Fibroblast of peridontal ligament (primary cell): ENCODE measurements at regions not wholly inside any gene's neighbourhood (a gene's known extent, or its start where the extent isn't known, plus 50 kb on each side); places are given as distances from the start of the nearest gene placed in this dataset.
A peak's percentile ranks its signal among the peaks of the same experiment; 100 is the strongest.

Experiments
- DNase-seq: peaks from one replicate; pipeline ENCODE4 v3.0.0-alpha.2; 2010; ENCODE audit errors: extremely low read depth

DNA sequence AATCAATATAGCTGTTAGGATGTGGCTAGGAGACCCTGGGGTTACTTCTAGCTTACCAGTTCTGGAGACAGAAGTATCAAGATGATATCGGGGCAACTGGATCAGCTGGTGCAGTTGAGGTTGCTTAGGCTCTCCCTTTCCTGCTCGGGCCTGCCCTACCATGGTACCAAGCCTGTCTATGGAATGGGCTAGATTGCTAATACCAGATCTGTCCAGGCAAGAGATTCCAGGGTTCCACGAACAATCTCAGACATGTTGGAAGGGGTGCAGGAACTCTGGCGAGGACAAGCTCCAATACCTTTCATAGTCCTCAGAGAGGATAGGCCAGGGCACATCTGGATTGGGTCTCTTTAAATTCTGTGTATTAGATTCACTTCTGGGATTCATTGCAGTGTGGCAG is 53.8 kb downstream of the ADM start:
- no peak for DNase-seq

DNA sequence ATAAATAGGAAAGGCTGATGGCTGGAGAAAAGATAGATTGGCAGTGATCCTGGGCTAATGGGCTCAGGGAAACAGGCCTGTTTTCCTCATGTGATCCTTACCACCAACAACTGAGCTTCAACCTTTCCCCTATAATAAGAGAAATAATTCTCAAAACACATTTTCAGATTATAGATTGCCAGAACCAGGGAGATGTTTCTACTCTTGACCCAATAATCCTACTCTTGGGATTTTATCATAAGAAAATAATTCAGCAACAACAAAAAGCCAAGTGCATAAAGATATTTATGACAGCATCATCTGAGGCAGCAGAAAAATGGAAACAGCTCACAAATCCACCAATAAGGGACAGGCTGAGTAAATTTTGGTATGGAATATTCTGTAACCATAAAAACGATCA is 54.3 kb downstream of the ADM start:
- no peak for DNase-seq

DNA sequence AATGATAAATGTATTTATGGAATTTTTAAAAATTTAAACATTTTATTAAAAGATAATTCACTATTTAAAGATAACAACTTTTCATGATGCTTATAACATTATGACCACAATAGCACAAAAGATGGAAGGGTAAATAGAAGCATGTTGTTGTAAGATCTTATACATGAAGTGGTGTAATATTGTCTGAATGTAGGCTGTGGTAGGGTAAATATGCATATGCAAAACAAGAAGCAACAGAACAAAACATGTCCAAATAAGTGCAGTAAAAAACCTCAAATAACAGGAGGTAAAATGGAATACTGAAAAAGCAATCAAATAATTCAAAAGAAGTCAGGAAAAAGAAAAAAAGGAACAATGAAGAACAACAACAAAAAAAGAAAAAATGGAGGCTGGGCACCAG is 56.0 kb downstream of the ADM start:
- DNase-seq, result no peak

DNA sequence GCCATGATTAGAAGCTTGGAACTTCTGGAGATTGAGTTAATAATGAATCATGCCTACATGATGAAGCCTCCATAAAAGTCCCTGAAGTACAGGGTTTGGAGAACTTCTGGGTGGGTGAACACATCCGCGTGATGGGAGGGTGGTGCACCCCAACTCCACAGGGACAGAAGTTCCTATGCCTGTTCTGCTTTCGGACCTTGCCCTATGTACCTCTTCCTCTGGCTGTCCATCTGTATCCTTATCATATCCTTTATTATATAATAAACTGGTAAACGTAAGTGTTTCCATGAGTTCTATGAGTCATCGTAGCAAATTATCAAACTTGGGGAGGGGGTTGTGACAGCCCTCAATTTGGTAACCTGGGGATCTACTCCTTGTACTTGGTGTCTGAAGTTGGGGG is 60.2 kb downstream of the ADM start:
- no peak for DNase-seq

DNA sequence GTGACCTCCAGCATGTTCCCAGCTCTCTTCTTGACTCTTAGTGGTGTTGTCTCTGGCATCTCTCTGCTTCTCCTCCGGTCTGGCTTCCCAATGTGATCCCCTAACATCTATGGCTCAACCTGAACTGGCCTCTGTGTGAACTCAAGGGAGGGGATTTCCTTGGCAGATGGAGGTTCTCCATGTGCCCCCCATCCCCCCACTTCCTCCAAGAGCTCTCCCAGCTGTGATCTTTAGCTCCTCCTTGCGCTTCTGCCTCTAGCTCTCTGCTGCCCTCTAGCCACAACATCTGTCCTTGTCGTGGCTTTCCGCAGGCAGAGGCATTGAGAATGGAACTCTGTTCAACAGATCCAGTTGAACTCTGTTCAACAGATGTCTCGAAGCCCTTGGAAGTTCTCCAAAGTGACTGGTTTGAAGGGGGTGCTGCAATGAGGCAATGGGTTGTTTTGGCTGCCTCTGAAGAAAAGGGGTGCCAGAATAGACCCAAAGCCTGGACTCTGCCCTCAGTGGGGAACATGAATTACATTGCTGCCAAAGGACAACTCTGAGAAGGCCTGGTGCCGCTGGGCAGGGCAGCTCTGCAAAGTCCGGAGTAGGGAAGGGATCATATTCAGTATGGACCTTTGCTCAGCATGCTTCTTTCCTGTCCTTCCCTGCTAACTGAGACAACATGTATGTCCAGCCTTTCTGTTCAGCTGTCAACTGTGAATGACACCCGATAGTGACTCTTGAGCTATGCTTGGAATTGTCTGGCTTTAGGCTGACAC is 61.9 kb downstream of the ADM start:
- DNase-seq, result peak; percentile 92

DNA sequence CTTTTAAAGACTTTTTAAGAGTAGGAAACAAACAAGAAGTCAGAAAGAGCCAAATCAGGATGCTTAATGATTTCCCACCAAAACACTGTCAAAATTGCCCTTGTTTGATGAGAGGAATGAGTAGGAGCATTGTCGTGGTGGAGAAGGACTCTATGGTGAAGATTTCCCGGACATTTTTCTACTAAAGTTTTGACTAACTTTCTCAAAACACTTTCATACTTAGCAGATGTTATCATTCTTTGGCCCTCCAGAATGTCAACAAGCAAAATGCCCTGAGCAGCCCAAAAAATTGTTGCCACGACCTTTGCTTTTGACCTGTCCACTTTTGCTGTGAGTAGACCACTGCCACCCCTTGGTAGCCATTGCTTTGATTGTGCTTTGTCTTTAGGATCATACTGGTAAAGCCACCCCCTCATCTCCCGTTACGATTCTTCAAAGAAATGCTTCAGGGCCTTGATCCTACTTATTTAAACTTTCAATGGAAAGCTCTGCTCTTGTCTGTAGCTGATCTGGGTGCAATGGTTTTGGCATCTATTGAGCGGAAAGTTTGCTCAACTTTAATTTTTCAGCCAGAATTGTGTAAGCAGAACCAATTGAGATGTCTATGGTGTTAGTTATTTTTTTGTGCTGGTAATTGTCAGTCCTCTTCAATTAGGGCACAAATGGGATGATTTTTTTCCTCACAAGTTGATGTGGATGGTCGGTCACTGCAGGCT is 67.2 kb downstream of the ADM start:
- no peak for DNase-seq

DNA sequence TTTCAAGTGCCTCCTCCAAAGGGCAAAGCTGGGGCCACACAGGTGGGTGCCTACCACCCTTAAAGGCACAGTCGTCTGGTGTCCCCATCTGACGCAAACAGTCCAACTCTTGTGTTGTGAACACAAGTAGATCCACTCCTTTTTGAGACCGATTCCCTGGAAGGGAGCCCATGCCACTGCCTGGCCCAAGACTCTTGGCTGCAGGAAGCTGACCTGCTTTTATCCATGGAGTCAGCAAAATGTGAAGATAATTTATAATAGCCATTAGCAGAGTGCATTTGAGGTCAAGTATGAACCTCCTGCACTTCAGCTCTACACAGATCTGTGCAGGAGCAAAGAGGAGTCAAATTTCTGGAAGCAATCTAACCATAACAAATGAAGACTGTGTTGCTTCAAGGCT is 68.5 kb downstream of the ADM start:
- no peak for DNase-seq

DNA sequence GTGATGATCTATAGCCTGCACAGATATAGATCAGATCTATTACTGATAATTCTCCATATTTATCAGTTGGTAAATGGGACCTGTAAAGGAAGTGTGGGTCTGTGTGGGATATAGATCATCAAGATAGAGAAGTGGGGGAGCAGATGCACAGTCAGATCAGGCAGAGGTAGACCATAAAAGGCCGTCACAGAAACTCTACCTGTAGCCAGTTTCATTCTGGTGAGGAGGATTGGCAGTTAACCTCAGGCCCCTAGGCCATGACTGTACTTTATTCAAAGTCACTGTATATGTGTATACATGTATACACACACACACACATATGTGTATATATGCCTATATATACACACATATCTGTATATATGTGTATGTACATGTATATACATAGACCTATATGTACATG is 69.1 kb downstream of the ADM start:
- DNase-seq, result no peak

DNA sequence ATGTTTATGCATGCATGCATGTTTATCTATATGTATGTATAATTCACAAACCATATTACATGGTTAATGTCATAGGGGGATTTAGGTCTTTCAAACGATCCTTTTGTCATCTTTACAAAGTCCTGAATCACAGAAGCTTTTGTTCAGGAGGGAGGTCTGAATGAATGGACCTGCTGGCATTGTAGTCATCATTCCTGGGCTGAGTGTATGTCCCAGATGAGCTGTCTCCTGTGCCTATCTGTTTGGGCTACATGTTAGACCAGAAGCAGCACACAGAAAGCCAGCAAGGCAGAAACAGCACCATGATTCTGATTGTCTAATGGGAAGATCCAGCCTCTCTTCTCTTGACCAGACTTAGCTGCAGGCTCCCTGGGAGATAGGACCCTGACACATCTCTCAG is 69.5 kb downstream of the ADM start:
- no peak for DNase-seq

DNA sequence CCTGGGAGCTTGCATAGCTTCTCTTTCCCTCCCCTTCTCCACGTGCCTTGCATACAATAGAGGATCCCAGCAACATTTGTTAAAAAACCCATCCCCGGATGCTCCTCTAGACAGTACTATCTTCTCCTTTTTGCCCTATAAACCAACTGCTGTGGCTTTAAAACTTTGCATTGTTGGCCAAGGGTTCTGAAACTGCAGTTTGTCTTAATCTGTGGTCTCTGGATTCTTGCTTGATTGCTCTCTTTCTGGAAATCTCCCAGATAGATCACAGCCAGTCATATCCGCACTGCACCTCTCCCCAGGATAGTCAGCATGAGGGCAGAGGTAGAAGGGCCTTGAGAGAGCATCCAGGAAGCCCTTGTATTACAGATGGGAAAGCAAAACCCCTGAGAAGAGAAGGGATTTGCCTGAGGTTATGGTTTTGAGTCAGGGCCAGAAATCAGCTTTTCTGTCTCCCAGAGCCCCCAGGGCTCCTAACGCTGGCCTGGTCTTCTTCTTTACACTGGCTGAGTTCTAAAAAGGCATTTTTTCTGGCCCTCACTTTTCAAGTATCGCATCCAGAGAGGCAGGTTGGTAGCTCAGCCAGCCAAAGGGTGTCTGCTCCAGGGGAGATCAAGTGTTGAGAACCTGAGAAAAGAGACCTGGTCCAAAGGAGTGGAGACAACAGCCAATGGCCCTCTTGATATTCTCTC is 70.6 kb downstream of the ADM start:
- DNase-seq, result peak; percentile 92

DNA sequence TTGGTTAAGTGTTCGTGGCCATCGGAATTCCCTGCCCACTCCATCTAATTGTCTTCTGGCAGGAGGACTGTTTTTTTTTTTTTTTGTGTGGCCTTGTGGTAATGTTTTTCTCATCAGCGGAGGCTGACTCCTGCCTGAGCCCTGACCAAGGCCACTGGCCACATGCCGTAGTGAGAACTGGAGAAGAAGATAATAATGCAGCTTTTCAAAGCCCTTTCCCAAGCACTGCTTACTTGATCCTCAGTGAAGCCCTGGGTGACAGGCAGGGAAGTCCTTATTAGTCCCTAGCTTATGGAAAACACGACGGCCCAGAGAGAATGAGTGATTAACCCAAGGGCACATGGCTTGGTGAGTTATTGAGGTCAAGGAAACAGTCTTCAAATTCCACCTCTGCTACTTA is 71.2 kb downstream of the ADM start:
- DNase-seq, result peak; percentile 85

DNA sequence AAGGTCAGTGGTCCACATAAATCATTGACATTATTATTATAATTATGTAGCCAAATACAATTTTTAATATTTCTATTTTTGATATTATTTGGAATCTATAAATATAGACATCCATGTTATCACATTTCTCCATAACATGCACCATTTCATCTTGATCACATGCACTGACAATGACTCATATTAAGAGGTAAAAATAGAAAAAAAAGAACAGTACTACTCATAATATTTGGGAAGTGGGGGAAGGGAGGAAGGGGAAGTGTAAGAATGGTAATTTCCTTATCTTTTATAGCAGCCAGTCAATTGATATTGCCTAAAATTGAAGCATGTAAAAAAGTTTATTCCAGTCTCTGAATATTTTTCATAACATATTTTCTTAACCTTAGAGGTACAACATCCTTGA is 72.3 kb downstream of the ADM start:
- DNase-seq, result no peak

DNA sequence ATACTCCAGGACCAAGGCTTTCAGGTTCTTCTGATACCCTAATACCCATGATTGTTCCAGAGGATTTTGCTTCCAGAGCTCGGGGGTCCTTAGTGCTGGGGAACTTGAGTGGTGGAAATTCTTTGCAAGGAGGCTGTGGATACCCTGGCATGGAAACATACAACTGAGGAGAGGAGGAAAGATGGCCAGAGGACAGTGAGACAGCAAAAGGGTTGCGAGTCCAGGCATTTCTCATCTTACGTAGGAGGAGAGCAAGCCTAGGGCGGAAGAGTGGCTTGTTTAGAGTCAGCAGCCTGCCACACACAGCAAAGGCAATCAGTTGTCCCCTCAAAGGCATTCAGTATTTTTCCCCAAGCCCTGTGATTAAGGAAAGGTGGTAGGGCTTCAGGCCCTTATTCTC is 73.5 kb downstream of the ADM start:
- no peak for DNase-seq

DNA sequence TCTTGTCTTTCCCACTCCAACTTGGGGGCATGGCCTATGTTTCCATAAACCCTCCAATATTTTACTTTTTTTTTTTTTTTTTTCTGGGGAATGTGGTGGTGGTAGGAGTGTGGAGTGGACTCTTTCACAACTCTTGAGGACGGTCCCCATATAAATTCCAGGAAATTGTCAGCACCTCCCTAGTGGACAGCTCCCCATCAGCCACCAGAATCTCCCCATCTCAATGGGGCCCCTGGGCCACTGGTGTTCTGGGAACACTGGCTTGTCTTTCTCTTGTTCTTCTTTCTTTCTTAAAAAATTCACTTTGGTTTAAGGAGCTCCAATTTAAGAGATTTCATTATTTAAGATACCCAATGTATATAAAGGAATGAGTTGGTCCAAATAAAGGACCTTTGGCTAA is 74.1 kb downstream of the ADM start:
- no peak for DNase-seq

DNA sequence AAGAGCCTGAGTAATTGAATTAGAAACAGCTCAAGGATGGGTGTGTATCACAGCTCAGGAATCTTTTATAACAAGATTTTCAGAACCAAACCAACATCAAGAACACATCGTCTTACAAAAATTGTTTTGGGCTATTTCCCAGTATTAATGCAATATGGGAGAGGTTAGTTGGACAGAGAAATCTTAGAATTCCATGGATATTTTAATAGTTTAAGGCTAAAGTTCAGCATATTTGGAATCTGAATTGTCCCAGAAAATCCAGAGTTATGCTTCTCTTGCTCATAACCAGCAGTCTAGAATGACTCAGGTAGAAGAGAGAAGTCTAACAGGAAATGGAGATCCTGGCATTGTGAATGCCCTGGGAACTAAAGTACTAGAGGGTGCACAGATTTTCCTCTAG is 74.6 kb downstream of the ADM start:
- peak; percentile 89 for DNase-seq

DNA sequence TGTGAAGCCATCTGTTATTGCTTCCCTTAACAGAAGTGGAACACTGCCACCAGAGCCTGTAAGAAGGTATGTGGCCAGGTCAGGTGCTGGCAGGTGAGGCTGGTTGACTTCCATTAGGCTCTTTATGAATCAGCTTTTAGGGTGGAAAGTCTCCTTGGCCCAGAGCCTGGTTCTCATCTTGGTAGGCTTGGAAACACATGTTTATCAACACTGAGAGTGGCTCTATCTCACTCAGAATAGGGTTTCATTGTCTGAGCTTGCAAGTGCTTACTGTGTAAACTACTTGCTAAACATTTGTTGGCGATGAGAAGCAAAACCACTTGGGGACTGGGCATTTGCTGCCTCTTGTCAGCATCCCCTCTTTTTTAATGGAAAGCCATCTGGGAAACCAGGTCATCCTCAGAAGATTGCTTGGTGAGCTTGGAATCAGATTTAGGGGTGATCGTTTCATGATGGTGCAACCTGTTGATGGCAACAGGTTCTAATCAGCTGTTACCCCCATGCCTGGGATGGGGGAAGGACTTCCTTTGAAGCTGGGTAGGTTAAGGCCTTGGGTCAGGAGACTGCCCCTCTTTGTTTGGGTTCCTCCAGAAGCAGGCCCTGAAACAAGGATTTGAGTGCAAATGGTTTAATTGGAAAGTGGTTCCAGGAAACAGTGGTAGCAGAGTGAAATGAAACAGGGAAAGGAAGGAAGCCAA is 75.0 kb upstream of the AMPD3 start:
- DNase-seq, result no peak

DNA sequence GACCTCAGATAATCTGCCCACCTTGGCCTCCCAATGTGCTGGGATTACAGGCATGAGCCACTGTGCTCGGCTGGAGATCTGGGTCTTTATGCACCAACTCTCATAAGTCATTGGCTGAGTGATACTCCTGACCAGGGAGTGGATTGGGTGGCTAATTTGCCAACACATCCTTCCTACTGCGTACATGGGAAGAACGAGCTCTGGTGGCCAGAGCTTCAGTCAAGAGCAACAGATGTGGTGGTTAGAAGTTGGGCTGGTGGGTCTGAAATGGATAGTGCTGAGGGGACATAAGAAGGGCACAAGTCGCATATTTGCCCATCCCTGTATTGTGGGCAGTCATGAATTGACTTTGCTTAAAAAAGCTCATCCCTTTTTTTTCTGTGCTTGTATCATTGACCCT is 74.1 kb upstream of the AMPD3 start:
- DNase-seq, result no peak

DNA sequence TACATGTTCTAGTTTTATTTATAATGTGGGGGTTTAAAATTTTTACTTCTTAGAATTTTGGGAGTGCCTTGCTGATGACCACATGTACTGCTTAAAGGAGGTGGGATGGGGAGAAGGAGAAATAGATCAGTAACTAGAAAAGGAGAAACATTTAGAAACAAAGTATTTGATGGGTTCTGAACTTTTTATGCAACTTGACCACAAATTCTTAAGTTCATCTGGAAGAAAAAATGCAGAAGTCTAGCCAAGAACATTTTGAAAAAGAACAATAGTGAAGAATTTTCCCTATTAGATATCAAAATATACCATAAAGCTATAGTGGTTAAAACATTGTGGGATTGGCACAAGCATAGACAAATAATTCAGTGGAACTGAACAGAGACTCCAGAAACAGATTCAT is 73.3 kb upstream of the AMPD3 start:
- peak; percentile 73 for DNase-seq

DNA sequence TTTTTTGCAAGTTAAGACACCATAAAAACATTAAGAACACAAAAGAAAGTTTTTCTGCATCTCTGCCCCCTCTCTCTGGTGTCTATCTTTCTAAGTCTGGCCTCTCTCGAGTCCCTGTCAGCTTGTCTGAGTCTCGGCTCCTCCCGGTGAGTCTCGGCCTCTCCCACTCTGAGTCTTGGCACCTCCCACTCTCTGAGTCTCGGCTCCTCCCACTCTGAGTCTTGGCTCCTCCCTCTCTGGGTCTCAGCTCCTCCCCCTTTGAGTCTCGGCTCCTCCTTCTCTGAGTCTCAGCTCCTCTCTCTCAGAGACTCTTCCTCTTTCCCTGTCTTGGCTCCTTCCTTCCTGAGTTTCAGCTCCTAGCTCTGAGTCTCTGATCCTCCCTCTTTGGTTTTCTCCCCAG is 72.5 kb upstream of the AMPD3 start:
- DNase-seq, result no peak

DNA sequence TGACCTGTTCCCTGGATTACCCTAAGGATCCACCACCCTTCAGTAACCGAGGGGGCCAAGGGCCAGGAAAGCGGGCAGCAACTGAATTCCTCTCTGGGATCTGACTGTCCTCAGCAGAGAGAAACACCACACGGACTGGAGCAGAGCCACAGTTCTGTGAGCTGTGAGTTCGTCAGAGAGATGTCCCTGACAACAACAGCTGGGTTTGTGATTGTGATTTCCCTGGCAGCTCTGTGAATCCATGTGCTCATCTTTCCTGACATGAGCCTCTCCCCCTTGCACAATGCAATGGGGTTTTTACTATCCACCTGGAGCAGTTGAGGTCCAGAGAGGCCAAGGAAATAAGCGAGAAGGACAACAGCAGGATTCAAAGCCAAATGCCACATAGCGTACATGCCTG is 69.4 kb upstream of the AMPD3 start:
- DNase-seq, result no peak

DNA sequence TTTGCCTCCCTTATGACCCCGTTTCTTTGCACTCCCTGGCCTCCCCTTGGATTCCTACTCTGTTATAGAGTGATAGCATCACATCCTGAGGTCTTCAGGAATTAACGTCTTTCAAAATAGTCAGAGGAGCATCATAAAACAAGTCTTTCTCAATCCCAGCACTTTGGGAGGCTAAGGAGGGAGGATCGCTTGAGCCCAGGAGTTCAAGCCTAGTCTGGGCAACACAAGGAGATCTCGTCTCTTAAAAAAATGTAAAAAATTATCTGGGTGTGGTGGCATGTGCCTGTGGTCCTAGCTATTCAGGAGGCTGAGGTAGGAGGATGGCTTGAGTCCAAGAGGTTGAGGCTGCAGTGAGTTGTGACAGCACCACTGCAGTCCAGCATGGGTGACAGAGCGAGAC is 68.7 kb upstream of the AMPD3 start:
- DNase-seq, result no peak

DNA sequence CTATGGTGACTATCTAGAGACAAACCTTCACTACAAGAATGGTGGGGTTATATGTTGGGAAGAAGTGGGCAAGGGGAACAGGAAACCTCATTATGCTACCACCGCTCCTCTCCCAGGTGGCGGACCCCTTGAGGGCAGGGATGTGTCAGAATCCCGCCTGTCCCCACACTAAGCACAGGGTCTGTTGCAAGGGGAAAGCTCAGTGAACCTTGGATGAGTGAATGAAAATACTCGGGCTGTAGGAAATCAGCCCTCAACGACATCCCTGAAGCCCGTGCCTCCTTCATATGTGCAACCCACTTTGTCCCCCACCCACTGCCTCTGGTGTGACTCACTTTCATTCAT is 68.2 kb upstream of the AMPD3 start:
- DNase-seq, result no peak
